ENCODE measurements at regions not wholly inside any gene's neighbourhood (a gene's known extent, or its start where the extent isn't known, plus 50 kb on each side); places are given as distances from the start of the nearest gene placed in this dataset.

GRCh38 chr4:18403327-18403726 lies 381.8 kb upstream of the LCORL start:
- WGBS: 46% methylated on average over 3 of the region's 3 CpGs
- H3K4me1 ChIP-seq (ENCODE audit: control insufficient read depth, insufficient read depth, low read length): no peaks in the 10 kb centered on the region
- intact Hi-C loops (cut with DNase I): no loop called here
- ATAC-seq: no peak
- no peaks in the 10 kb centered on the region for H3K9me3 ChIP-seq (ENCODE audit: control insufficient read depth, low read length)
- H3K27ac ChIP-seq (ENCODE audit: low read length): no peak overlapping the region
- no peaks in the 10 kb centered on the region for H3K27me3 ChIP-seq (ENCODE audit: control insufficient read depth, insufficient read depth)
- no peak for DNase-seq
- H3K4me3 ChIP-seq (ENCODE audit: low read length): no peak overlapping the region

GRCh38 chr4:18401868-18402267 lies 380.3 kb upstream of the LCORL start:
- ATAC-seq: no peak
- no peaks in the 10 kb centered on the region for H3K27me3 ChIP-seq (ENCODE audit: control insufficient read depth, insufficient read depth)
- H3K4me3 ChIP-seq (ENCODE audit: low read length): no peak overlapping the region
- intact Hi-C loops (cut with DNase I): no loop called here
- no peaks in the 10 kb centered on the region for H3K9me3 ChIP-seq (ENCODE audit: control insufficient read depth, low read length)
- H3K27ac ChIP-seq (ENCODE audit: low read length): no peak overlapping the region
- 72% methylated on average over 1 of the region's 1 CpG for WGBS
- no peaks in the 10 kb centered on the region for H3K4me1 ChIP-seq (ENCODE audit: control insufficient read depth, insufficient read depth, low read length)
- DNase-seq: no peak

- no peaks in the 10 kb centered on the region for H3K27me3 ChIP-seq (ENCODE audit: control insufficient read depth, insufficient read depth)
- WGBS: 69% methylated on average over 2 of the region's 2 CpGs
- H3K27ac ChIP-seq (ENCODE audit: low read length): no peak overlapping the region
- DNase-seq (no peak), ATAC-seq (no peak)
- no peaks in the 10 kb centered on the region for H3K9me3 ChIP-seq (ENCODE audit: control insufficient read depth, low read length)
- no peak overlapping the region for H3K4me3 ChIP-seq (ENCODE audit: low read length)
- no peaks in the 10 kb centered on the region for H3K4me1 ChIP-seq (ENCODE audit: control insufficient read depth, insufficient read depth, low read length)
- intact Hi-C loops (cut with DNase I): no loop called here
Measured at GRCh38 chr4:18401425-18401824, 379.9 kb upstream of the LCORL start.

- 41% methylated on average over 5 of the region's 5 CpGs for whole genome bisulfite sequencing
- Histone ChIP-seq H3K4me1 (ENCODE audit: control insufficient read depth, insufficient read depth, low read length) (no peaks in the 10 kb centered on the region), H3K27ac (ENCODE audit: low read length) (no peak overlapping the region), H3K4me3 (ENCODE audit: low read length) (no peak overlapping the region), H3K9me3 (ENCODE audit: control insufficient read depth, low read length) (no peaks in the 10 kb centered on the region), H3K27me3 (ENCODE audit: control insufficient read depth, insufficient read depth) (no peaks in the 10 kb centered on the region)
- intact Hi-C loops (cut with DNase I): no loop called here
- no peak for ATAC-seq
- no peak for DNase-seq
Measured at GRCh38 chr4:18398661-18399060, 377.1 kb upstream of the LCORL start.

GRCh38 chr4:18397681-18398390 lies 376.3 kb upstream of the LCORL start:
- intact Hi-C loops (cut with DNase I): no loop called here
- Histone ChIP-seq H3K9me3 (ENCODE audit: control insufficient read depth, low read length) (no peaks in the 10 kb centered on the region), H3K4me3 (ENCODE audit: low read length) (no peak overlapping the region), H3K27ac (ENCODE audit: low read length) (no peak overlapping the region), H3K27me3 (ENCODE audit: control insufficient read depth, insufficient read depth) (no peaks in the 10 kb centered on the region), H3K4me1 (ENCODE audit: control insufficient read depth, insufficient read depth, low read length) (no peaks in the 10 kb centered on the region)
- no peak for ATAC-seq
- WGBS: 58% methylated on average over 5 of the region's 5 CpGs
- no peak for DNase-seq

- H3K4me3 ChIP-seq (ENCODE audit: low read length): no peak overlapping the region
- no peaks in the 10 kb centered on the region for H3K4me1 ChIP-seq (ENCODE audit: control insufficient read depth, insufficient read depth, low read length)
- DNase-seq (no peak), ATAC-seq (no peak)
- no peaks in the 10 kb centered on the region for H3K27me3 ChIP-seq (ENCODE audit: control insufficient read depth, insufficient read depth)
- no peaks in the 10 kb centered on the region for H3K9me3 ChIP-seq (ENCODE audit: control insufficient read depth, low read length)
- intact Hi-C loops (cut with DNase I): no loop called here
- WGBS: 79% methylated on average over 1 of the region's 1 CpG
- no peak overlapping the region for H3K27ac ChIP-seq (ENCODE audit: low read length)
Measured at GRCh38 chr4:18394656-18395055, 373.1 kb upstream of the LCORL start.

- WGBS: 66% methylated on average over 1 of the region's 1 CpG
- ATAC-seq: no peak
- no peak for DNase-seq
- H3K27me3 ChIP-seq (ENCODE audit: control insufficient read depth, insufficient read depth): no peaks in the 10 kb centered on the region
- H3K4me1 ChIP-seq (ENCODE audit: control insufficient read depth, insufficient read depth, low read length): no peaks in the 10 kb centered on the region
- no peaks in the 10 kb centered on the region for H3K9me3 ChIP-seq (ENCODE audit: control insufficient read depth, low read length)
- no peak overlapping the region for H3K4me3 ChIP-seq (ENCODE audit: low read length)
- no peak overlapping the region for H3K27ac ChIP-seq (ENCODE audit: low read length)
- intact Hi-C loops (cut with DNase I): no loop called here
Measured at GRCh38 chr4:18391354-18391728, 369.8 kb upstream of the LCORL start.

GRCh38 chr4:18390655-18391353 lies 369.2 kb upstream of the LCORL start:
- Histone ChIP-seq H3K4me1 (ENCODE audit: control insufficient read depth, insufficient read depth, low read length) (no peaks in the 10 kb centered on the region), H3K4me3 (ENCODE audit: low read length) (no peak overlapping the region), H3K27me3 (ENCODE audit: control insufficient read depth, insufficient read depth) (no peaks in the 10 kb centered on the region), H3K27ac (ENCODE audit: low read length) (no peak overlapping the region), H3K9me3 (ENCODE audit: control insufficient read depth, low read length) (no peaks in the 10 kb centered on the region)
- no peak for ATAC-seq
- DNase-seq: no peak
- intact Hi-C loops (cut with DNase I): no loop called here
- WGBS: 76% methylated on average over 4 of the region's 4 CpGs

- Histone ChIP-seq H3K4me1 (ENCODE audit: control insufficient read depth, insufficient read depth, low read length) (no peaks in the 10 kb centered on the region), H3K9me3 (ENCODE audit: control insufficient read depth, low read length) (no peaks in the 10 kb centered on the region), H3K27me3 (ENCODE audit: control insufficient read depth, insufficient read depth) (no peaks in the 10 kb centered on the region), H3K27ac (ENCODE audit: low read length) (no peak overlapping the region), H3K4me3 (ENCODE audit: low read length) (no peak overlapping the region)
- WGBS: 82% methylated on average over 2 of the region's 2 CpGs
- no peak for ATAC-seq
- no peak for DNase-seq
- intact Hi-C loops (cut with DNase I): no loop called here
Measured at GRCh38 chr4:18389115-18389514, 367.6 kb upstream of the LCORL start.

- no peak for DNase-seq
- 62% methylated on average over 3 of the region's 3 CpGs for WGBS
- intact Hi-C loops (cut with DNase I): no loop called here
- Histone ChIP-seq H3K4me1 (ENCODE audit: control insufficient read depth, insufficient read depth, low read length) (no peaks in the 10 kb centered on the region), H3K9me3 (ENCODE audit: control insufficient read depth, low read length) (no peaks in the 10 kb centered on the region), H3K27ac (ENCODE audit: low read length) (no peak overlapping the region), H3K4me3 (ENCODE audit: low read length) (no peak overlapping the region), H3K27me3 (ENCODE audit: control insufficient read depth, insufficient read depth) (no peaks in the 10 kb centered on the region)
- no peak for ATAC-seq
Measured at GRCh38 chr4:18388039-18388438, 366.5 kb upstream of the LCORL start.

- DNase-seq: no peak
- Histone ChIP-seq H3K4me3 (ENCODE audit: low read length) (no peak overlapping the region), H3K4me1 (ENCODE audit: control insufficient read depth, insufficient read depth, low read length) (no peaks in the 10 kb centered on the region), H3K9me3 (ENCODE audit: control insufficient read depth, low read length) (no peaks in the 10 kb centered on the region), H3K27ac (ENCODE audit: low read length) (no peak overlapping the region), H3K27me3 (ENCODE audit: control insufficient read depth, insufficient read depth) (no peaks in the 10 kb centered on the region)
- WGBS: 66% methylated on average over 1 of the region's 1 CpG
- intact Hi-C loops (cut with DNase I): no loop called here
- no peak for ATAC-seq
Measured at GRCh38 chr4:18381186-18381585, 359.6 kb upstream of the LCORL start.

Data from right cardiac atrium (tissue), 5 donors.